ENCODE measurements at regions not wholly inside any gene's neighbourhood (a gene's known extent, or its start where the extent isn't known, plus 50 kb on each side); places are given as distances from the start of the nearest gene placed in this dataset.

DNA sequence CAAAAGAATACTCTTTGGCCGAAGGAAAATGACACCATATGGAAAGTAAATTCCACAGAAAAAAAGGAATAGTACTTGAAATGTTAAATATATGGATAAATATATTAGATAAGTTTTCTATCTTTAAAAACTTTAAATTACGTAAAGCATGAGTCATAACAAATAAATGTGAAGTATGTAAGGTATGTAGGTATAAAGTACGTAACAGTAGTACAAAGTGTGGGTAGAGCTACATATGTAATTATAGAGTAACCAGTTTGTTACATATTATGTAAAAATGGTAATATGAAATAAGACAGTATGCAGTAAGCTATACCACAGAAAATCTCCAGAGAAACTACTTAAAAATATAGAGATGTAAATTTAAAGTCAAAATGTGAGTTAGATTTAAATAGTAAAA is 582.3 kb upstream of the CHORDC1 start:
- DNase-seq = no peak

DNA sequence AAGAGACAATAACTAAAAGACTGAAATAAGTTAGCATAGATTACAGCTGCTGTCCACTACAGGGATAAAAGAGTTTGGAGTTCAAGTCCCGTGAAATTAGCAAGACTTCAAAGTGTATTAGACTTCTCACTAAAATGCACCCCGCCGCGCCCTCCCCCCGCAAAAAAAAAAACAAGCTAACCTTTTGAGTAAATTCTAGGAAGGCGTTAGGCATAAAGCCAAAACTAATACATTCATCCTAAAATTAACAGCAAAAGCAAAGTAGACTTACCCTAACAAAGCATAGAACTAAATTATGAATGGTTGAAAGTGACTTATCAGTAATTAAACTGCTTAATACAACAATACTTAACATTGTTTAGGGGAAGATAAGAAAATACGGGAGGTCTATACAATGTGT is 581.0 kb upstream of the CHORDC1 start:
- DNase-seq = no peak

DNA sequence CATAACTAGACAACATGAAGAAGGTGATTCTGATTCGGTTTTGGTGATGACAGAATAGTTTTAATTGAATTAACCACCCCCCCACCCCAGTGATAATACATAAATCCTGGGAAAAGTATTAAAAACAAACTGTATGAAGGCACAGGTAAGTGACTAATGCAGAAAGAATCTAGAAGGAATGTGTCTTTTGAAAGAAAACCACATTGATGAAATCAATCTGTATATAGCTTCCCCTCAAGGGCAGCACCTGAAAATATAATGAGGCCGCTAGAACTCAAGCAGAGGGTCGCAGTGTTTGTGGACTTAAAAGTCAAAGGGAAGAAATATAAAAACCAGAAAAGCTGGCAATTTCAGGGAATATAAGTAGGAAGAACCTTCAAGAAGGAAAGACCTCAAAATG is 580.5 kb upstream of the CHORDC1 start:
- no peak for DNase-seq

DNA sequence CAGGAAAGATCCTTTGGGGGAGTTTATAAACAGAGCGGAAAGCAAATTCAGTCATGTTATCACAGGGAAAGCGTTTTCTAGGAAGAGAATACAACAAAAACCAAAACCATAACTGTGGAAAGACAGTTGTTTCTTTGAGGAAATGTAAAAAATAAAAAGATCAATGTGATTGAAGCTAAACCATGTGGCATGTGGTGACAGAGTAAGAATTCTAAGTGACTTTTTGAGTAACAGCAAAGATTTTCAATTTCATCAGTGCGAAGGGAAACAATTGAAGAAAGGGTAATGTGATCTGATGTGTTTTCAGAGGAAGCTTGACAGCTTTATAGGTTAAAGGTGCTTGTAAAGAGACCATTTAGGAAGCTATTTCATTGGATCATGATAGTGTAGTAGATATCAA is 575.9 kb upstream of the CHORDC1 start:
- DNase-seq = no peak

DNA sequence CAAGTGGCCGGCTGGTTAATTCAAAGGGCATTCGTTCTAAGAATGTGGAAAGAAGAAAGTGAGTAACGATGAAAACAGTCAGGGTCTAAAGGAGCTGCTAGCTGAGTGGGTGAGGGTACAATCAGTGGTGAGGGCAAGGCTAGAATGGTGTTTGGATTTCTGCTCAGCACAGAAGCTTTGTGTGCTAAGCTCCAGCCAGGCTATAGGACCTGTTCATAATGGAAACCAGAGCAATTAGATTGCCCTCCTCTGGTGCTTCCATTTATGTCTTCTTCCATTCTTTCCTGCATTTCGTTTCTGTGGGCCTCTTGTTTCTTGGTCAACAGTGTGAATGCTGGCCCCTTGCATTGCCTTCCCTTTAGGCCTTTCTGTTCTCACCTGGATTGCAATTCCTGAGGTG is 572.9 kb upstream of the CHORDC1 start:
- DNase-seq = no peak

DNA sequence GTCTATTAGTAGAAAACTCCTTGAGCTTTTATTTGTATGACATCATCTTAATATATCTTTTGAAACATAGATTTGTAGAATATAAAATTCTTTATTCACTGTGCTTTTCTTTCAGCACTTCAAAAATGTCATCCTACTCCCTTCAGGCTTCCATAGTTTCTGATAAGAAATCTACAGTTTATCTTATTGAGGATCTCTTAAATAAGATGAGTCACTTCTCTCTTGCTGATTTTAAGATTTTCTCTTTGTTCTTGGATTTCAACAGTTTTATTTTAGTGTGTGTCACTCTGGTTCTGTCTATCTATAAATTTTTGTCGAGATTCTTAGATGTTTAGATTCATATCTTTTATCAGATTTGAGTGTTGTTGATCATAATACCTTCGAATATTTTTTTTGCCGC is 566.1 kb upstream of the CHORDC1 start:
- DNase-seq = no peak

DNA sequence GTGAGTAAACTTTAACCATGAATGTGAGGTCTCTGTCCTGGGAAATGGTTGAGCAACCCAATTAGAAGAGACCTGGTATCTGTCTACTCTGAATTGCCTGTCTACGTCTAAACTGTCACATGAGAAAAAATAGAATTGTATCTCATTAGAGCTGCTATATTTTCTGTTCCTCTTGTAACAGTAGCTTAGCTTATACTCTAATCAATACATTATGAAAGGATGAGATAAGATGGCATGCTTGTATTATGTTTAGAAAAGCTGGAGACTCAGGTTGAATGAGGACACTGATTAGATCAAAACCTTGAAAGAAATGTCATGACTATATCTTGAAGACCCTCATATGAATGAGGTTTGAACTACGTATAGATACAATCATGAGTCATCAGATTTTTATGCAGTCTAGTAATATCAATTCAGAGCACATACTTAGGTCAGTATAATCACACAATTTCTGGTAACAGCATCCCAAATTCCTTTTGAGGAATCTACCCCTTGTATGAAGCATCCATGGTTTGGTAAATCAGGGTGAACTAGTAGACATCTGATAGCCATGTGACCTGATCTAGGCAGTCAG is 561.5 kb upstream of the CHORDC1 start:
- no peak for DNase-seq

DNA sequence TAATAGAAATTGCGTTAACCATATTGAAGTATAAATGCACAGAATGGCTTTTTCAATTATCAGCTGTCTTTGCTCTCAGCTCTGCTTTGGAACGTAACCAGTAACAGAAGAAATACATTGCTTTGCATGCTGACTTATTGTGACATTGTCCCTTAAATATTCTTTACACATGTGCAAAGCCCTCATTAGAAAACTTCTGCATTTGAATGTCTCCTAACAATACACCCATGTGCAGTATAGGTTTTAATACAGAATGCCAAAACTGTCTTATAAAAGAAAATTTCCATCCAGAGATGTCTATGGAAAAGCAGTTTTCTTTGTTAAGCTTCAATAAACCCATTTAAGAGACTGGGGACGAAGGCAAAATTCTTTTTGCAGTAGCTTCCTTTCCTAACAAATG is 560.3 kb upstream of the CHORDC1 start:
- DNase-seq = no peak

DNA sequence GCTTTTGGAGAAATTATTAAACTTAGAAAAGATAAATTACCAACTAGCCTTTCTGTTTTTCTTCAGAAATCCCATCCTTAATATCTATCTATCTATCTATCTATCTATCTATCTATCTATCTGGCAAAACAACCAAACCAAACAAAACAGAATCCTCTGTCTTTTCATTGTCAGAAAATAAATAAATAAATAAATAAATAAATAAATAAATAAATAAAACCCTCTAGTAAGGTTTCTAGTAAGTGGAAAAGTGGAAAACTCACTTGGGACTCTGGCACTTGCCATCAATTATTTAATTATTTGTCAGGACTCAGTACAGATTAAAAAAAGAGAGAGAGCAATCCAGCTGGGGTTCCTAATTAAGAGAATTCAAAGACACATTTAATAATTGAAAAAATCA is 556.2 kb upstream of the CHORDC1 start:
- no peak for DNase-seq

DNA sequence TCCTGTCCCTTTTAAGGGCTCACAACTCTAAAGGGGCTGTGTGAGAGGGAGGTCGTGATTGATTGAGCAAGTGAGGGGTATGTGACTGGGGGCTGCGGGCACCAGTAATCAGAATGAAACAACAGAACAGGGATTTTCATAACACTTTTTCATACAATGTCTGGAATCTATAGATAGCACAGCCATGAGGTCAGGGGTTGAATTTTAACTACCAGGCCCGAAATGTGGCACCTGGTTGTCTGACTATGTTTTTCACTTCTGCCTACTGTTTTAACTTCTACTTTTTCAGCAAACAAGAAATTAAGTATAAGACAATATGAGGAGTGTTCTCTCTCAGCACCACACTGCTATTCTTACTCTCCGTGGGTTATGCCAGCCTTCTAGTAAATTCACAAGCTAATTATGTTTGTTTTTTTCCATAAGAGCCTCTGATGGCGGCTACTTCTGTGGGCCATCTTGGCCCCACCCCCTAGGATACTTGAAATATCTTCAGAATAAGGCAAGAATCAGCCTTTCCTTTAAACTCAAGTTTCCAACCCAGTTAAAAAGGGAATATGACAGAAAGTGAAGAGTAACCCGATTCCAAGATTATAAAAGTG is 552.8 kb upstream of the CHORDC1 start:
- no peak for DNase-seq

DNA sequence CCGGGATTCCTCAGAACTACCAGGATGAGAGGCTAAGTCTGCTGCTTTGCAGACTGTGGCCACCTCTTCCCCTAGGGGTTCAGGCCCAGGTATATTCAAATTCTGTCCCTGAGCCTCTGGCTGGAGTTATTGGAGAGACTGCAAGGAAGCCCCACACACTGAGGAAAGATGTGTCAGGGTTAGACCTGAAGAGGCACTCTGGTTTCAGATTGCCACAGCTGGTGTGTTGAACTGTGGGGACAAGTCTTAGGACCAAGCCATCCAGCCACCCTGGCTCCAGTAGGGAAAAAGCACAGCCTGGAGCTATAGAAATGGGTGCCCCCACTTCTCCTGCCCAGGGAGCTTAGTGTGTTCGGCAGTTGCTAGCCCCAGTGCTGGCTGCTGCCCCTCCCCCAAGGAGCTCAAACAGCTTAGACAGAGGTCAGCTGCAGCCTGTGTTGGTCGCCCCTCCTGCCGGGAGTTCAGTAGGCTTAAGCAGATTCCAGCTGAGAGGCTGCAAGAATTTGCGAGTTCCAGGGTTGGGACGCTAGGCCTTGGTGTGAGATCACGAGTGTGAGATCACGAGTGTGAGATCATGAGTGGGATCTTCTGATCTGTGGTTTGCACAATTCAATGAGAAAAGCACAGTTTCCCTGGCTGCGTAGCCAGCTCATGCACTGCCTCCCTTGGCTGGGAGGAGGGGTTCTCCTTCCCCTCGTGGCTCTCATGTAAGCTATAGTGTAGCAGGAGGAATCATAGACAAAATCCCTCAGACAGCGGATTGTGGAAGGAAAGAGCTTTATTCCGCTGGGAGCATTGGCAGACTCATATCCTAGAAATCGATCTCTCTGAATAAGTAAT is 552.1 kb upstream of the CHORDC1 start:
- DNase-seq = no peak

DNA sequence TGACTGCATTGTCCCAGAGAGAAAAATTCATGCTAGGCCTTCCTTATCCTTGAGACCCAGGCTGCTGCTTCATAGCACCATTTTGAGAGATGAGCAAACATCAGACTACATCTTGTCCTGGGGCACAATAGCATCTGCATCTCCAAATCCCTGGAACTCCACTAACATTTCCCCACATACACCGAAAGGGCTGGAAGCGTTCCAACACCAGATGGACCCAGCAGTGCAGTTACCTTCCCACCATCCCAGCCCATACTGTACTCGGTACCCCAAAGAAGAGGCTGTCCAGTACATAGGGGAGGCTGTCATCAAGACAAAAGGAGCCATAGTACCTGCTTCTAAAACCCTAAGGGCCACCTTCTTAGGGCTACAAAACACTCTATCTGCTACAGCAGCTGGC is 547.2 kb upstream of the CHORDC1 start:
- no peak for DNase-seq

DNA sequence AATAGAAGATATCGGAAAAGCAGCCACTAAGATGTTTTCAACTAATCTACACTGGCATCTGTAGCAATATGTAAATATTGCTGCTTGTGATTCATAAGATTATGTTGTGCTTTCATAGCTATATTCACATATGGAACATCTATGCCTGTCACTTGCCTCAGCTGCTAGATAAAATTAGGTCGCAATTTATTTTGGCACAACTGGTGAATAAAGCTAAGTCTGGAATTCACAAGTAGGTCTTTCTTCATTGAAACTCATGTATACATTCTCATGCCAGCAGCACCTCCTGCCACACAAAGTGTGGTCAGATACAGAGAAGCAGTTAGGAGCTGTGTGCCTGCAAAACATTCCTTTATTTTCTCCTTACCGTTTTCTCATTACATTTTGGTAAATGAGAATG is 543.3 kb upstream of the CHORDC1 start:
- DNase-seq = no peak

DNA sequence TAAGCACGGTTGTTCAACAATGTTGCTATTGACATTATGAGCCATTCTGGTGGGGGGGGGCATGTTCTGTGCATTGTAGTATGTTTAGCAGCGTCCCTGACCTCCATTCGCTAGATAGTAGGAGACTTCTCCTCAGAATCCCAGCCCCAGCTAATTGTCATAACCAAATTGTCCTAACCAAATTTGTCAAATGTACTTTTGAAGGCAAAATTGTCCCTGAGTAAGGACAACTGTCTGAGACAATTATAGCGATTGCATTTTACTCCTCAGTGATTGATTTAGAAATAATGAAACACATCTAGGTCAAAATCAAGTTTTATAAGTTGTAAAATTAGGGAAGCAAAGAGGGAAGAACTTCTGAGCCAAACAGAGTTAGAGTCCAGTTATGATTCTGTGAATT is 541.8 kb upstream of the CHORDC1 start:
- no peak for DNase-seq

DNA sequence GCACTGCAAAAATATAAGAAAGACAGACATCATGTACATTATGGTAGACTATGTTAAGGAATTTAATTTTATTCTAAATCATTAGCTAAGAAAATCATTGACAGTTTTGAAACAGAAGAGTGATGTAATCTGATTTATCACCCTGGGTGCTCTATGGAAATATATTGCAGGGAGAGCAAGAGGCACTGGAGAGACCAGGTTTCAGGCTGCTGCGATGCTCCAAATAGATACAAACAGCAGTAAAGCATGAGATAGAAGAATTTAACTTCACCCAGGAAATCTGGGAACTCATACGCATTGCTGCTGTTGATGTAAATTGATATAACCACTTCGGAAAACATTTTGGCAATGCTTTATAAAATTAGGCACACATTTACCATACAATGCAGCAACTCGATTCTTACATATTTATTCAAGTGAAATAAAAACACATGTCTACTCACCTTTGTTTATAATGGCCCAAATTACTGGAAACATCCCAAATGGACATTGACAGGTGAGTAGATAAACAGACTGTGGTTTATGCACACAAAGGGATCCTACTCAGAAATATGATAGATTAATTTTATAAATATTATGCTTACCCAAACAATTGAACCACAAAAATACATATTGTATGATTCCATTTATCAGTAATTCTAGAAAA is 535.1 kb upstream of the CHORDC1 start:
- no peak for DNase-seq

DNA sequence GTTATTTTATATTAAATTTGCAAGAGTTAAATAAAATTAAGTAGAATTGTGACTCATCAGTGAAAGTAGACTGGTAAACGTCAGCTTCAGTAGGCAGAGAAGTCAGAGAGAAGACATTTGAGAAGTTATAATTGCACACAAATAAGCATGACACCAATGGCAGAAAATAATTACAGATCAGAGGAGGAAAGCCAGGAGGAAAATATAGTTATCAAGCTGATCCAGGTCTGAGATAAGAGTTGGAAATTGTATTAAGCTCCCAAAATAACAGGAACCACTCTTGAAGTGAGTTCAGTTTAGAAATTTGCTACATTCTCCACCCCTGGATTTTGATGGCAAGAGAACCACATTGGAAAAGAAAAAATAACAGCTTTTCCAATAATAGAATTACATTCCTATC is 533.8 kb upstream of the CHORDC1 start:
- DNase-seq = no peak

DNA sequence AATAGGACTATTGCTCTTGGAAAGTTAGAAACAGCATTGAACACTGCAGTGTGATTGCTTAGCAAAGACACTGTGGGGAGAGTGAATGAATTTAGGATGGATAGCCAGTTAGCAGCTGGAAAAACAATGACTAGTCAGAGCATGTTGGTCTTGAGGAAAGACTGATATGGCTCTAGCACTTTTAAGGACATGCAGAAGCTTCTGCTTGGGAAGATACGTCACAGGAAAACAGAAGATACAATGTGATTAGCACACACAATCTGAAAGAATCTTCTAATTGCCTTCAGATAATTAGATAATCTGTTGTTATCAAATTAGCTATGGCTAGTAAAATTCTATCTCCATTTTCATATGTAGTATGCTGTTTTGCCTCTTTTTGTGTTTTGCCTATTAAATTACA is 530.7 kb upstream of the CHORDC1 start:
- DNase-seq = no peak

DNA sequence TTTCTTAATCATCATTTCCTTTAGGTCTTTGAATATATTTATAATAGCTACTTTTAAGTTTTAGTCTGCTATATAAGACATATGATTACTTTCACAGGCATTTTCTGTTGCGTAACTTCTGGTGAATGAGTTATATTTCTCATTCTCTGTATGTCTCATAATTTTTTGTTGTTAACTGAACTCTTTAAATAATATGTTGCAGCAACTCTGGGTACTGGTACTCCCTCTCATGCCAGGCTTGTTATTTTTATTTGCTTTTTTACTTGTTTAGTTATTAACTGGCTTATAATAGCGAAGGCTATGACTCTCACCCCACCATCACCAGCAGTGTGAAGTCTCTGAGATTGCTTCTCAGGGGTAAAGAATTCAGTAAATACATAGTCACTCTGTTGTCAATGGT is 524.2 kb upstream of the CHORDC1 start:
- DNase-seq = no peak

DNA sequence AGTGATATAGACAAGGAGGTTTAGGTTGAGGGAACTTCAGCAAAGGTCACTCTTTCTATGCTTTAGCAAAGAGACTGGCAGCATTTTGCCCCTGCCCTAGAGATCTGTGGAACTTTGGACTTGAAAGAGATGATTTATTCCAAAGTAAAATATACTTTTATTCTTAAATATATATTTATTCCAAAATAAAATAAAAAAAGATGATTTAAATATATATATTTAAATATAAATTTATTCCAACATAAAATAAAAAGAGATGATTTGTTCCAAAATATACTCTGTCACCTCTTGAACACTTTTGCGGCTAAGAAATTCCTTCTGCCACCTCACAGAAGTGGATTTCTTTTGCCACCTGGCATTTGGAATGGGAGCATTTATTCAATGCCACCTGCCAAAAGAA is 521.3 kb upstream of the CHORDC1 start:
- DNase-seq = no peak

DNA sequence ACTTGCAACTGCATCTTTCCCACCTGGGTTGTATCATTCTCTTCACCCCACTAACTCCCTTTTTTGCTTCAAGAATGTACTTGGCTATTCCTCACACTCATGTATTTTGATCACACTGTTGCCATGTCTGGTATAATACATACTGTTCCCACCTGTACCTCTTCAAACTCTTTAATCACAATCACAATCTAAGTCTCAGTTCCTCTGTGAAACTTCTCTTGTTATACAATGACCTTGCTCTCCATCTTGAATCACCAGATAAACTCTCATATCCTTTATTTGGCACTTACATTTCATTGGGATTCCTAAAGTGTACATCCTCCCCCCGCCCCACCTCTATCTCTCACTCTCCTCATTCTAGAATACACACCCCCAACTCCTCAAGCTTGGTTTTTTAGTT is 516.0 kb upstream of the CHORDC1 start:
- no peak for DNase-seq

DNA sequence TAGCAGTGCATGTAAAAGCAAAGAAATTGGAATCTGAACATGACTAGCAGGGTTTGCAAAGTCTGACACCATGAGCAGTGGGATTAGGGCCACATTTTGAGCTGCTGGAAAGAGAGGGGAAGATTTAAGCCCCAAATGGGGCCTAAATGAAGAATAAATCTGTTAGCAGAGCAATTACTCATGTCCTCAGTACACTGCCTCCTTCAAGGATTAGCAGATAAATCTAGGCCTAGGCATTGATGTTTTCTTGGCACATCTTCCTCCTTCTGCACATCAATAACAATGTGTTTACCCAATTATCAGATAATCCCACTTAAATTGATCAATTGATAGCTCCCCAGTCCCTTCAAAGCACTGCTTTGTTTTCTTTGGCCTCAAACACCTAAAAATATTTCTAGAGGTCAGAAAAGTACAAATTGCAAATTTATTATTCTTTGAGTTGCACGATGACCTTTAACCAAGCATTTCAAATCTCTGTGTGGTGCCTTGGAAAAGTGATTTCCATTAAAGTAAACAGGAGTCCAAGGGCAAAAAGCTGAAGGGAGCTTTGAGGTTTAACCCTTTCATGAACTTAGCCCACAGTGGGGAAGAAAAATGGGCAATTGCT is 514.7 kb upstream of the CHORDC1 start:
- DNase-seq = no peak

DNA sequence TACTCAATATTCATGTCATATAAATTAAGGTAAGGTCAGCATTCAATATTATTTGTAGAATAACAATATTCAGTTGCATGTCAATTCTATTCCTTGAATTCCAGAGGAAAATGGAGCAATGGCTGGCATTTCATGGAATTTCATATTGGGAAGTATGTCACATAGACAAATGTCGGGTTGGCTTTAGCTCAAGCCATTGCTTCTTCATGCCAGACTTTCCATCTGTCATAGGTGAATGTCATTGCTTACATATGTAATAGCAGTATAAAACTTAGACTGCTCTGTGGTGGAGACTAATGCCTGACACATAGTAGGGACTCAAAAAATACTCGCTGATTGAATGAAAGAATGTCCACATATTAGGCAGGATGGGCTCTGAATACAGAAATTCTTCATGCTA is 509.6 kb upstream of the CHORDC1 start:
- no peak for DNase-seq

DNA sequence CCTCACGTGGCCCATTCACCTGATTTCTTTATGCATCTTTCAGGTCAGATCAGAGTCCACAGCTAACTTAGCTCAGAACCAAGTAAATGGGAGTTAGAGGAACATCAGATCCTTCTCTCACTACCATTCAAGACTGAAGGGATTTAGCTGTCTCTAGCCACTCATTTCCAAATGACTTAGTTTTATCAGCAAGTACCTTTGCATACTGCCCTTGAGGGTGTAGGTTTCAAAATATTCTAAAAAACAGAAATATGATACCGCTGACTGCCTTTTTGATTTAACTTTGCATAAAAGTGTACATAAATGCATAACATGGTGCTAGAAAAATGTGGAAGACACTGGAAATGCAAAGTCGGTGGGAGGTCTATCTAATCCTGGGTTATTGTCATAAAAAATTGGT is 500.6 kb upstream of the CHORDC1 start:
- DNase-seq = no peak

Data from femur (tissue), 1 donor.